ENCODE measurements at regions not wholly inside any gene's neighbourhood (a gene's known extent, or its start where the extent isn't known, plus 50 kb on each side); places are given as distances from the start of the nearest gene placed in this dataset.

GRCh38 chr3:145936971-145937370 is 224.0 kb downstream of the PLOD2 start:
- TF ChIP-seq CTCF (IDR thresholded peaks at IDR 0.05; ENCODE audit: unreplicated experiment in 3 of 3): no peak
- Mint-ChIP-seq H3K9me3 (no peaks in the 10 kb centered on the region), H3K36me3 (ENCODE audit: low read depth) (no peaks in the 10 kb centered on the region), H3K4me3 (no peak overlapping the region), H3K27ac (no peak overlapping the region), H3K4me1 (no peaks in the 10 kb centered on the region), H3K27me3 (ENCODE audit: low read depth) (no peaks in the 10 kb centered on the region)

DNA sequence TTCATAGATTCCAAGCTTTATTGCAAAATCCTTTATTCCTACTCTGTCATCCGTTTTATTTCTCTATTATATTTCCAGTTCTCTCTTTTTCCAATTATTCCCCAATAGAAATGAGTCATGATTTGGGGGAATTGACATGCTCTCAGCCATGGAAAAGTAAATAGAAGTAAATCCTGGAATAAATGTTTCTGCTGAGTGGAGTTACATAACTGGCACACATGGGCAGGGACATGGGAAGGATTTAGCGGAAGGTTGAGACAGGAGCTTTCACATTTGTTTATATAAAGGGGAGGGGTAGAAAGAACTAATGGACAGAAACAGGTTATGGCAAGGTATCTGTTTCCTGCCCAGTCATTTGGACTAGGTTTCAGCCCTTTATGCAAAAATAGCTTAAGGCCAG is 221.6 kb downstream of the PLOD2 start:
- no peak for TF ChIP-seq CTCF (IDR thresholded peaks at IDR 0.05; ENCODE audit: unreplicated experiment in 3 of 3)
- no peaks in the 10 kb centered on the region for H3K4me1 Mint-ChIP-seq
- H3K27ac Mint-ChIP-seq: no peak overlapping the region
- H3K27me3 Mint-ChIP-seq (ENCODE audit: low read depth): no peaks in the 10 kb centered on the region
- no peak overlapping the region for H3K4me3 Mint-ChIP-seq
- H3K36me3 Mint-ChIP-seq (ENCODE audit: low read depth): no peaks in the 10 kb centered on the region
- H3K9me3 Mint-ChIP-seq: no peaks in the 10 kb centered on the region

DNA sequence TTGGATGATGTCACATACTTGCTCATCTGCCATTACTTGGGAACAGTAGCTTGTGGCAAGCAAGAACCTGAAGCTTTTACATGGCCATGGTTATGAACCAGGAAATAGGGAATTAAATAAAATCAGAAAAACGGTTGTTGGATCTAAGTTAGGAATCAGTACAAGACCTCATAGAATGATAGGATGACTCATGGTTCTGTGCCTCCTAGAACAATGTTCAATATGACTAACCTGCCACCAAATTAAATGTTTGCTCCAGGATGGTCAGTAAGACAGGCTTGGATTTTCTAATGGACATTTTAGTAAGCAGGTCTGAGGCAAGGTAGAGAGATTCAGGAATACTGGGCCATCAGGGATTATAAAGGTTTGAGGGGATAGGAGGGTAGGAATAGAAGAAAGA is 218.9 kb downstream of the PLOD2 start:
- Mint-ChIP-seq H3K36me3 (ENCODE audit: low read depth) (no peaks in the 10 kb centered on the region), H3K27me3 (ENCODE audit: low read depth) (no peaks in the 10 kb centered on the region), H3K4me1 (no peaks in the 10 kb centered on the region), H3K27ac (no peak overlapping the region), H3K9me3 (no peaks in the 10 kb centered on the region), H3K4me3 (no peak overlapping the region)
- no peak for TF ChIP-seq CTCF (IDR thresholded peaks at IDR 0.05; ENCODE audit: unreplicated experiment in 3 of 3)

GRCh38 chr3:145943952-145944351 is 217.0 kb downstream of the PLOD2 start:
- no peaks in the 10 kb centered on the region for H3K27me3 Mint-ChIP-seq (ENCODE audit: low read depth)
- H3K27ac Mint-ChIP-seq: no peak overlapping the region

DNA sequence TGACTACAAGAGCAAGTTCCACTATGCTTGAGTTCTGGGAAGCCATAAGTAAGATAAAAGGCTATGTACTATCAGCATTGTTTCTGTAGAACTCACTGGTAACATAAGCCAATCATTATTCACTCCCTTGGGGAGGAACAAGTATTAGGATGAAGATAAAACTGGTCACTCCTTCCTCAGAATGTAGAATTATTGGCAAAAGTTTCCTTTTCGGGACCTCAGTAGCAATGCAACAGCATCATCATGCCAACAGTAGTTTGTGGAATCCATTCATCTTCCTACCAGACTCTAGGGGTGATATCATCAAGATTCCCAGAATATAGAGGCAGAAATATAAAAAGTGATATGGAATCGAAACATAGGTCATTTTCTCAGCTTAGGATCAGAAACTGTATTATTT is 209.5 kb downstream of the PLOD2 start:
- no peaks in the 10 kb centered on the region for H3K27me3 Mint-ChIP-seq (ENCODE audit: low read depth)
- no peaks in the 10 kb centered on the region for H3K9me3 Mint-ChIP-seq
- peaks cover 12% of the 10 kb centered on the region for H3K4me1 Mint-ChIP-seq
- no peak for TF ChIP-seq CTCF (IDR thresholded peaks at IDR 0.05; ENCODE audit: unreplicated experiment in 3 of 3)
- H3K36me3 Mint-ChIP-seq (ENCODE audit: low read depth): no peaks in the 10 kb centered on the region
- H3K27ac Mint-ChIP-seq: no peak overlapping the region
- H3K4me3 Mint-ChIP-seq: no peak overlapping the region

More at GRCh38 chr3:145943952-145944351, 217.0 kb downstream of the PLOD2 start:
- TF ChIP-seq CTCF (IDR thresholded peaks at IDR 0.05; ENCODE audit: unreplicated experiment in 3 of 3): no peak
- H3K4me3 Mint-ChIP-seq: no peak overlapping the region
- no peaks in the 10 kb centered on the region for H3K4me1 Mint-ChIP-seq
- H3K9me3 Mint-ChIP-seq: no peaks in the 10 kb centered on the region
- H3K36me3 Mint-ChIP-seq (ENCODE audit: low read depth): no peaks in the 10 kb centered on the region

GRCh38 chr3:145952536-145952935 is 208.4 kb downstream of the PLOD2 start:
- no peaks in the 10 kb centered on the region for H3K27me3 Mint-ChIP-seq (ENCODE audit: low read depth)
- no peaks in the 10 kb centered on the region for H3K36me3 Mint-ChIP-seq (ENCODE audit: low read depth)
- no peak overlapping the region for H3K4me3 Mint-ChIP-seq
- TF ChIP-seq CTCF (IDR thresholded peaks at IDR 0.05; ENCODE audit: unreplicated experiment in 3 of 3): no peak
- peaks cover 12% of the 10 kb centered on the region for H3K4me1 Mint-ChIP-seq
- peak overlapping the region in 2 of 3 experiments; percentile 24 to 32 for H3K27ac Mint-ChIP-seq
- H3K9me3 Mint-ChIP-seq: no peaks in the 10 kb centered on the region
